HepG2 (cell line): ENCODE measurements at regions not wholly inside any gene's neighbourhood (a gene's known extent, or its start where the extent isn't known, plus 50 kb on each side); places are given as distances from the start of the nearest gene placed in this dataset.
"Not testable (repeated sequence)": the region's sequence is repeated elsewhere in the genome, so short reads cannot be mapped to it uniquely, and the experiment has no call there.

Experiments used
- CREB3 ChIP-seq: sonication (generic); formaldehyde crosslinking; IDR thresholded peaks from 2 replicates; pipeline ENCODE4 v1.5.0; 2020; ENCODE audit warnings: missing genetic modification reagents
- DBP ChIP-seq: sonication (generic); formaldehyde crosslinking; IDR thresholded peaks from 2 replicates; pipeline ENCODE4 v1.4.0; 2020; ENCODE audit warnings: missing genetic modification reagents; ENCODE audit errors: not compliant biosample characterization
- EHMT2 ChIP-seq: fragments of 200-600 bp; sonication (generic); IDR thresholded peaks from 2 replicates; pipeline ENCODE4 v1.7.0; 2017; ENCODE audit warnings: antibody characterized with exemption, low read depth, low read length, borderline replicate concordance
- FIP1L1 ChIP-seq: fragments of 200-400 bp; formaldehyde crosslinking; IDR thresholded peaks from 2 replicates; pipeline ENCODE4 v1.6.1; 2018; ENCODE audit warnings: low read depth, mild to moderate bottlenecking, low read length, moderate library complexity, borderline replicate concordance; ENCODE audit not compliant: insufficient read depth
- PBX3 ChIP-seq: sonication (generic); formaldehyde crosslinking; IDR thresholded peaks from 2 replicates; pipeline ENCODE4 v1.8.1; 2023; ENCODE audit warnings: missing genetic modification reagents, inconsistent platforms, borderline replicate concordance
- SETDB1 ChIP-seq: sonication (generic); formaldehyde crosslinking; IDR thresholded peaks from 2 replicates; pipeline ENCODE4 v1.5.1; 2020; ENCODE audit warnings: missing genetic modification reagents, mild to moderate bottlenecking, borderline replicate concordance
- TCF7L2 ChIP-seq: IDR thresholded peaks from 2 replicates; pipeline ENCODE4 v1.6.1; 2011; ENCODE audit warnings: mild to moderate bottlenecking, low read depth, low read length, moderate library complexity
- YY1 ChIP-seq: IDR thresholded peaks from 2 replicates; pipeline ENCODE4 v1.6.1; 2011; ENCODE audit warnings: low read length, low read depth, moderate library complexity, mild to moderate bottlenecking; ENCODE audit not compliant: insufficient read depth, insufficient replicate concordance

GRCh38 chr9:64368644-64368942 is 916.4 kb downstream of the FOXD4L5 start:
- not testable (repeated sequence) for TF ChIP-seq FIP1L1; DBP; EHMT2; SETDB1 (CRISPR knock-in tag); TCF7L2; YY1; CREB3 (CRISPR knock-in tag); PBX3 (CRISPR knock-in tag)
